GM21529 (cell line): ENCODE measurements at regions not wholly inside any gene's neighbourhood (a gene's known extent, or its start where the extent isn't known, plus 50 kb on each side); places are given as distances from the start of the nearest gene placed in this dataset.
A peak's percentile ranks its signal among the peaks of the same experiment; 100 is the strongest.
"Not testable (repeated sequence)": the region's sequence is repeated elsewhere in the genome, so short reads cannot be mapped to it uniquely, and the experiment has no call there.

Source experiments
- ATAC-seq: cut with Tn5 transposase; IDR thresholded peaks from one replicate; pipeline ENCODE4 v1.9.1; 2021; ENCODE audit not compliant: unreplicated experiment

DNA sequence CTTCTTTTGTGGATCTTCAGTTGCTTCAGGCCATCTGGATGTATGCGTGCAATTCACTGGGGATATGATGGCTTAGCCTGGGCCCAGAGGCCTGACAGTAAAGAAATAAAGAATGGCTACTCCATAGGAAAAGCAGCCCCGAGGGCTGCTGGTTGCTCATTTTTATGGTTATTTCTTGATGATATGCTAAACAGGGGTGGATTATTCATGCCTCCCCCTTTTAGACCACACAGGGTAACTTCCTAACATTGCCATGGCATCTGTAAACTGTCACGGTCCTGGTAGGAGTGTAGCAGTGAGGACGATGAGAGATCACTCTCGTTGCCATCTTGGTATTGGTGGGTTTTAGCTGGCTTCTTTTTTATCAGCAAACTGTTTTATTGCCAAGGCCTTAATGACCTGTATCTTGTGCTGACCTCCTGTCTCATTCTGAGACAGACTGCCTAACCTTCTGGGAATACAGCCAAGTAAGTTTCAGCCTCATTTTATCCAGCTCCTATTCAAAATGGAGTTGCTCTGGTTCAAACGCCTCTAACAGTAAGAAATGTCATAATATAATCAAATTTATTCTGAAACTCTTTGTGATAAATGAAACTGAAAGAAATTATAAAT is 60.5 kb downstream of the DSEL start:
- no peak for ATAC-seq

DNA sequence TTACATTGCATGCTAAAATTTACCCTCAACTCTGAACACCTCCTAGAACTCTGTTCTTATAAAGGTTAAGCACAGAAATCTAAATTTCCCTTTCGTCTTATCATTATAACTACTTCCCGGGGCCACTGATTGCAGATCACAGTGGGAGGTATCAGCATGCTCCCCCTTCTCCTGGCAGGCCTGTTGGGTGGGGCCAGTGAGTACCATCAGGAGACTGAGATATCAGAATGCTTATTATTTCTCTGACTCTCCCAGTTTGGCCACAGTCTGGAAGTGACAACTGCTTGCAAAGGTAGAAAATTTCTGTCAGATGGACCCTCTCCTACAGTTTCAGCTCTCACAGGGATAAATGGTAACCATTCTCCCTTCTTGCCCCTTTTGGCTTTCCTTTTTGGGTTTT is 62.6 kb downstream of the DSEL start:
- no peak for ATAC-seq

DNA sequence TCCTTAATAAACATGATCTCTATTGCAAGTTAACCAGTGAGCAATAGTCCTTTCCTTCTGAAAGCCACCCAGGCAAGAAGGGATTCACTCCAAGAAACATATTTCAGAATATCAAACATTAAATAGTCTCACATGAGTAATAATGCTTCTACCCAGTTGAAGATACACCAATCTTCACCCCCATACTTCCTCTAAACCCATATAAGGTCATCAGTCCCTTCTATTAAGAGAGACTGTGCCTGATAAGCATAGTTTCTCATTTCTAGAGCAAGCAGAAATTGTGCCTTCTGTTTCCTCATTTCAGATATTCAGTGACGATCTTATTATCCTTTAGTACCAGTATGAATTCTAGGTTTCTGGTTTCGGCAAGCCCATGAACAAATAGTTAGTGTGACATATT is 64.6 kb downstream of the DSEL start:
- ATAC-seq: no peak

DNA sequence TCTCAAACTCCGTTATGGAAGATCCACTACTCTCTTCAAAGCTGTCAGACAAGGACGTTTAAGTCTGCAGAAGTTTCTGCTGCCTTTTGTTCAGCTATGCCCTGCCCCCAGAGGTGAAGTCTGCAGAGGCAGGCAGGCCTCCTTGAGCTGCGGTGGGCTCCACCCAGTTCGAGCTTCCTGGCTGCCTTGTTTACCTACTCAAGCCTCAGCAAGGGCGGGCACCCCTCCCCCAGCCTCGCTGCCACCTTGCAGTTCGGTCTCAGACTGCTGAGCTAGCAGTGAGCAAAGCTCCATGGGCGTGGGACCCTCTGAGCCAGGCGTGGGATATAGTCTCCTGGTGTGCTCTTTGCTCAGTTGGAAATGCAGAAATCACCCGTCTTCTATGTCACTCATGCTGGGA is 65.4 kb downstream of the DSEL start:
- ATAC-seq: not testable (repeated sequence)

DNA sequence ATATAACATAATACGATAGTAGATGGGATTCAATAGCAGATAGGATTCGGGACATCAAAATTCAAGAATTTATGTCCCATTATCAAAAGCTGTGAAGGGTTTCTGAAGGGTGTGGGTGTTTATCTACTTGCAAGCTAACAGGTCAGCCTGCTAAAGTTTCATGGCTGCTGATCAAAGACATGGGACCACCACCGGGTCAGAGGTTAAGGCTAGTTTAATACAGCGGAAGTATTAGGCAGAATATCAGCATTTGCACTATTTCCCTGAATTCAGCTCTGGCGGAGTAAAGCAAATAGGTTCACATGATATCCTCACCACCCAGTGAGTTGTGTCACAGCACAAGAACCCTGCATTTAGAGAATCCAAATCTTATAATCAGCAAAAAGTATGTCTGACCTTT is 82.5 kb downstream of the DSEL start:
- ATAC-seq: no peak

DNA sequence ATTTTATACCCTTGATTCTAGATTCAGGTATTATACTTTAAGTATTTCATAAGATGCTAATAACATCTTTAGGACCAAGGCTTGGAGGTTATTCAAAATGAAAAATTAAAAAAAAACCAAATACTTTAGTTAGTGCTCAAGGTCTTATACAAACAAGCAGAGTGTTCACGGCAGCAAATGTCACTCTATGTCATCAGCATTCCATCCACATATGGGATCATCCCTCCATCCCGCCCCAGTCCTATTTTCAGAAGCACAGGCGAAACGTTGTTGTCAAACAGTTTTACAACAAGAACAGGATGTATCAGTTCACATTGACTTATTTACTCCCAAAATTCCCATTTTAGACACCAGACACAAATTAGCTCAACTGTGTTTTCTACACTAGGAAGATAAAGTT is 83.7 kb downstream of the DSEL start:
- no peak for ATAC-seq

DNA sequence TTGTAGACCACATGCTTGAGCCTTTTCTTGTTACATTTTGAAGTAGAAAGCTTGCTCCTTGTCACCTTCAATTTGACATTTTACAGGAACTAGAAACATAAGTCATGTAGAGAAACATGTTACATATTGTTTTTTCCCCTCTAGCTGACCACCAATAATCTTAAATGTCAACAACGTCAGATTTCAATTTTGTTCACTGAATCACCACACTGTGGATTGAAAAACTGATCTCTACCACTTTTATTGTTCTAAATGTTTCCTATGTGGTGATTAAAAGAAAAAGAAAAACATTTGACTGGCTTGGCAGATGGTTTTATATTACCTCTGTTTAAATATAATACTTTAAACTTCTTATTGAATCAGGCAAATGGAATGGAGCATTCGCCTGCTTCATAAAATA is 87.7 kb downstream of the DSEL start:
- no peak for ATAC-seq

DNA sequence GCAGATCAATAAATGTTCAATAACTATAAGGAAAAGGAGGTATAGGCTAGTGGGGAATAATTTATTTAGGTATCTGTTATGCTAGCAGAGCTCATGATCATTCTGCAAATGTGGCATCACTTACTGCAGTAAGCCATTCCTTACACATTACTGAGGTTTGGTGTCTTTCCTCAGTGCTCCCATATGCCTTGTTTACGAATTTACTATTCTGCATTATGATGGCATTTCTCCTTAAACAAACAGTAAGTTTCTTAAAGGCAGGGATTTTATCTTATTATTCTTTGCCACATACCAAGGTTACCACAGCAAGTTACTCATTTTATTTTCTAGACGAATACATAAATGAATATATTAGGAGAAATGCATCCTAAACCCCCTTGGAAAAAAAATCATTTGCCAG is 88.4 kb downstream of the DSEL start:
- no peak for ATAC-seq

DNA sequence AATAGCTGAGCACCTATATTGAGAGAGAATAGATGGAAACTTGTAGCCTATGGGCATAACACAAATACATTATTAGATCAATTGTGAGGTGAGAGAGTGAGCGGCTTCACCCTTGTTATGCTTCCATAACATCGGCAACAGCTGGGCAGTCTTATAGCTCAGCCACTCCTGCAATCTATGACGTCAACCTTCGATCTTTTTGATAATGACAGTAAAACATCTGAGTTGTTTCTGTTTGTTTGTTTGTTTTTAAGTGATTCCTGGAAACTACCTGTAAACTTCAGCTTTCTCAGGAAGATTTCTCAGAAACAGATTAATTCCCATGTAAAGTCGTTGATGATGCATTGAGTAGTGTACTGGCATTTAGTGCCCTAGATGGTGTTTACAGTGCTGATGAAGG is 90.0 kb downstream of the DSEL start:
- ATAC-seq: no peak

DNA sequence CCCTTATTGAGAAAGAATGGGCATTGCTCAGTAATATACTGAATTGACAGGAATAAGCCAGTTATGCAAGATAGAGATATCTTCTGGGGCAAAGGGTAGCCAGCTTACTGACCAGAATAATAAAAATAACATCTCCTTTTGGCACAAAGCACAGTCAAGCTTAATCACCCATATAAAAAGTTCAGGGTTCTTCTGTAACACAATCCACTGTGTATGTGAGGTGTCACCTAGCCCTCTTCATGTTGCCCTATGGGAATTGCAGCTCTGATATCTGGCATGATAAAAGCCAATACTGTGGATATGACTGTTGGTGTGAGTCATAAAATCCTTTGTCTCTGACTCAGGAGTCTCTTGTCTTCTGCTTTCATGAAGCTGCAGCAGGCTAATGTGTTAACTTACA is 90.8 kb downstream of the DSEL start:
- ATAC-seq: no peak

DNA sequence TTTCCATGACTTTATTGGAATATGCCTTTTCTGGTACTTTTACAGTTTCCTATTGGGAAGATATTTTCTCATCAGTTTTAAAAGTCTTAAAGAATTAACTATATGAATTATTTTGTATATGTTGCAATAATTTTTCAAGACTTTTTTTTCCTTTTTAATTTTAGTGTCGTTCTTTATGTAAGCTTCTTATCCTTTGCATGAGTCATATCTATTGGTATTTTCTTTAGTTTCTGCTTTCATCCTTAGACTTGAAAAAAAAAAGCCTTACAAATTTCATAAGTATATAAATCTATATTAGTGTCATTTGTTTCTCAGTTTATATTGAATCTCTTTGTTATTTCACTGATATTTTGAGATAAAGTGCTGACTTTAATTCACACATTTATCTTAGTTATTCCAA is 94.9 kb downstream of the DSEL start:
- no peak for ATAC-seq

DNA sequence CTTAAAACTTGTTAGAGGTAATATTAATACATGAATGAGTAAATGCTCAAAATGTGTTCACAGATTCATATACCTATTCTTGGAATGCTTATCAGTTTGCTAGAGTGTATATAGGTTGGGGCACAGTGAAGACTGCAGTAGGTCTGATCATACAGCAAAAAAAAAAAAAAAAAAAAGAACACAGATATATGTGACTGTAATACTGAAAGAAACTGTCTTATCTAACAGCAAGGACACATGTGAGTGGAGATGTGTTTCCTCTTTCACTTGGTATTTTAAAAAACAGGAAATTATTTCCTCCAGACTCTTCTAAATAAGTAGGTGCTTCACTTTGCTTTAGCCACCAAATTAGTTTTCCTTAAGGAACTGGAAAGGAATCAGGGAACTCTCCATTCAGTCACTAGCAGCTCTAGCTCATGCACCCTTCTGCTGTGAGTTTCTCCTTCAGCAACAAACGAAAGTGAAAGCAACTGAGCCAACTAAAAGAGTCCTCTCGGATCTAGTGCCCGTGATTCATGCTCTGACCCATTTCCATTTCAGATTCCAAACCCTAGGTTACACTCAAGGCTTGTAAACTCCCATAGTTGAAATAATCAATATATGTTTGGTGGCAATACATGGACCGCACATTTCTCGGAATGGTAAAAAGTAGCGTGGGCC is 98.5 kb downstream of the DSEL start:
- peak; percentile 90 for ATAC-seq

DNA sequence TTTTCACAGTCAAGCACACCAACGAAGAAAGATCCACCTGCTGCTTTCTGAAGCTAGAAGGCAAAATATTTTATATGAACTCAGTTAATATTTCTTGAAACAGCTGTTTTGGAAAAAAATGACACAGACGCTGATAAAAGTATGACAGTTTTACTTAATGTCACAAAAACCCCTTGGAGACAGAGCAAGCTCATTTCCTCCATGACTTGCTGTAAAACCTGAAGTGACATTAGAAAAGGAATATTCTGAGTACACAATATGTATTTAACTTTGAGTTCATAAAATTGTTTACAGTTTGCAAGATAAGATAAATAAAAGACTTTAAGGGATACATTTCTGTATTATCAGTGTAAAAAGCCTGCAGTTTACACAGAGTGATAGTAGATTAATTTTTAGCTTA is 105.4 kb downstream of the DSEL start:
- ATAC-seq: no peak

DNA sequence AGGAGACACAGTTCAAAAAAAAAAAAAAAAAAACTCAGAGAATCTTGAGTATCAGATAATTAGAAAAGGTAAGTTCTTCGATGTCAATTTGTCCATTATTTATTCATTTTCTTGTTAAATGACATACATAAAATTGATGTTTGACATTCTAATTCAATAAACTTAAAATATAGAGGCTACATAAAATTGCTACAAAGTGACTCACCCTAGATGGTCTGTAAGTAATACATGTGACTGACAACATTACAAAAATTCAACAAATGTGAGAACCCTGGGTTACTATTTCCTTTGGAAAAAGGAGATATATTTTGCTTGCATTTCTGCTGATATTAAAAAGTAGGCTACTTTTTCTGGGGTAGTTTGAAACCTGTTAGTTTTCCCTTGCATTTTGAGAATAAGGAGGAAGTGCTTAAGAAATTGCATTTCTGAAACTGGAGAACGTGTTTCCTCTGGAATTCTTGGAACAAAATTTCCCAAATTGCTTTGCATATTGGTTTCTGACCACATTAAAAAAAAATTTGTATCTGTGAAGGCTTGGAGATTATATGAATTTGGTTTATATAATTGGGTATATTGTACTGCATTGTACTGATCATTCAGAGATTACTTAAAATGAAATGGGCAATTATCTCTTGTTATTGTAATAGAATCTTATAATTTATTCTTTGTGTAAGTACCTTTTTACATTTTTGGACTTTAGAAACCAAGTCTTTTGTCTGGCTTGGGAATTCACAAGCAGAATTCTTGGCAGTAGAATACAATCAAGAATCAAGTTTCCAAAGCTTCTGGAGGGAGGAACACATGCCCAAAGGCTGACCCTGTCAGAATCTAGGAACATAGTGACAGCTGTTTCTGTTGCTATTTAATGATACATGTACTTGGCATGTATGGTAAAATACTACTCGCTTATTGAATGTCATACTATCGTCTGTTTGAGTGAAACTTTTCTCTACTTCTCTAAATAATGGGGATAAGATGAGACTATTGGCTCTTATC is 106.1 kb downstream of the DSEL start:
- no peak for ATAC-seq

DNA sequence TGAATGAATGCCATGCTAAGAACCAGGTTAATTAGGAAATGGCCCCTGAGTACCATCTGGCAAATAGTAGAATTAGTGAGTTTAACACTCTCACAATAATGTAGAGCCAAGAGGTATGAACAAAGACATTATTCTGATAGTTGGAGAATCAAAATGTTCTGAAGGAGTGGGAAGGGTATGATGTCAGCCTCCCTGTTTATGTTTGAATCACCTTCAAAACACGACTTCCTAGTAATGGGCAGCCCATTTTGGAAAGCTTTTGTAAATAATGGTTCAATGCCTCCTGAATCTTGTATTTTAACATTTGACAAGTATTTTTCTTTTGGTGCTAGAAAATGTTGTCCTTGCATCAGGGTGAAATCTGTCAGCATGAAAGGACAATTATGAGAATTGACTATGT is 108.3 kb downstream of the DSEL start:
- ATAC-seq: no peak

DNA sequence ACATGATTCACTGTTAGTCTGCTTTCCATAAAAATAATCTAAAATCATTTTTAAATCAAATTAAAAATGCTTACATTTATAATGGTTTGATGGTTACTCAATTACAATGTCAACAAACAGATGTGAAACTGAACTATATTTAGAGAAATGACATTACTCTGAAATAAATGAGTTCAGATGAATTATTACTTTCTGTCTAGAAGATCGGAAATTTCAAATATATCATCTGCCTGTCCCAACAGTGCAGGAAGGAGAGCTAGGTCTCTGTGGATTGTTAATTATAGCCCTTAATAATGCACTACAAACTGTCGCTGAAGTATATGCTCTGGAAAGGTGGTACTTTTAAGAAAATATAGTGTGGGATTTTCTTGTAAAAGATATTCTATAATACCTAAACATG is 109.8 kb downstream of the DSEL start:
- ATAC-seq: no peak

DNA sequence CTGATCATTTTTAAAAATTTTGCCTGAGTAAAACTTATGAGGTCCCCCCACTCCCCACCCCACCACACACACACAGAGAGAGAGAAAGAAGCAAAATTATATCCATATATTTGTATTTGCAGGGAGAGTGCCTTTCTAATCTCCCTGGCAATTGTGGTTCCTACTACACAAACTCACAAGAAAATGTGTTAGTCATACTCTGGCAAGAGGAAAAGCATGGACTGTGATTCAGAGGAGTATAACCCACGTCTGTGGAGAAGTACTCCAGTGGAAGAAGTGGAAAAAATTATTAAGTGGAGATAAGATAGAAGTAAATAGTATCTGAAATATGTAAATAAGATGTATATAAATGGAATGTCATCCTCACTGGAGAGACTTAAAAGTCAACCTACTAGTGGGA is 114.0 kb downstream of the DSEL start:
- no peak for ATAC-seq

DNA sequence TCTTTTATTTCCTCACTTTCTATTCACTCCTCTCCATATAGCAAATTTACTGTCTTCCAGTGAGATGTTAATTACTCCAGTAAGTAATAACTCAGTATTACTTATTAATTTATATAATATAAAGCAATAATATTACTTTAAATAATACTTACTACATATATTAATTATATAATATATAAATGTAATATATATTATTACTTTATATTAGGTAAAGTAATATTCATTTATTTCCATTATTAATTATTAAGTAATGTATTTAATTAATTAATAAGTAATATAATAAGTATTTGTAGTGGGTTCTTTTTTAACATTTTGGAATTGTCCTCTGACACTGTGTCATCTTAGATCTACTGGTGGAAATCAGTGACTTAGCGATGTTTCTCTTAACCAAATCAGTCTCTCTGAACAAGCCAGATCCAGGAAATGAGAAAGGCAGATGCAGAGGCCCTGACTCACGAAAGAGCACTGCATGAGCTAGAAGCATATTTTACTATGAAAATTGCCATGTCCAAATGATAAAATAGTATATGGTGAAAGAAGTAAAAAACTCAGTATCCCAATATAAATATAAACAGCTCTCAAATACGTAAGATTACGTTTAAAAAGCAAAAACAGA is 115.9 kb downstream of the DSEL start:
- no peak for ATAC-seq

DNA sequence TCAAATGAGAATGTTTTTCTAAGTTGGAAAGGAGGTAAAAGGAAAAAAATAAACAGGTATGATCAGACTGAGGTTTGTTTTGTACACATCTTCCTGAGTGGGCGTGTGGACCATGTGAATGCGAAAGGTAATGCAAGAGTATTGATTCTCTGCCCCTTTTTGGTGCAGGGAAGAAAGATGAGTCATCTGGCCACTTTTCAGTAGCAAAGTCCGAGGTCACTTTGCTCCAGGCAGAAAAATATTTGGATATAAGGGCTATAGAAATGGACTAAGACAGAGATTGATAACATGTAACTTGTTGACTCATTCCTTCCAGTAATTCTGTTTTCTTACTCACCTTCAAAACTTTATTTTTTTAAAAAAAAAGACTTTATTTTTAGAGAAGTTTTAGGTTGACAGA is 130.5 kb downstream of the DSEL start:
- no peak for ATAC-seq

DNA sequence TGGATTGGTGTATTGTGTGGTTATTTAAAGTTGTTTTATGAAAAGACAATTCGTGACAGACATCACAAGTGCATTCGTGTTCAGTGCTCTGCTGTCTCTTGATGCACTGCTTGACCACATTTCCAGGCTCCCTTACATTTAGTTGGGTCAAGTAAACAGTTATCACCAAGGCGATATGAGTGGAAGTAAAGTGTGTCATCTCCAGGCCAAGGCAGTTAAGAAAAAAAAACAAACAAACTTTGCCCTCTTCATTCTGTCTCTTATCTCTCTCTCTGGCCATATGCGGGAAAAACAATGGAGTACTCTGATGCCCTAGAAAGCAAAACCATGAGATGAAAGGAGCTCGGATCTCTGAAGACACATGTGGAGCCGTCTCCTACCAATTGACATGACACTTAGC is 131.1 kb downstream of the DSEL start:
- ATAC-seq: no peak

DNA sequence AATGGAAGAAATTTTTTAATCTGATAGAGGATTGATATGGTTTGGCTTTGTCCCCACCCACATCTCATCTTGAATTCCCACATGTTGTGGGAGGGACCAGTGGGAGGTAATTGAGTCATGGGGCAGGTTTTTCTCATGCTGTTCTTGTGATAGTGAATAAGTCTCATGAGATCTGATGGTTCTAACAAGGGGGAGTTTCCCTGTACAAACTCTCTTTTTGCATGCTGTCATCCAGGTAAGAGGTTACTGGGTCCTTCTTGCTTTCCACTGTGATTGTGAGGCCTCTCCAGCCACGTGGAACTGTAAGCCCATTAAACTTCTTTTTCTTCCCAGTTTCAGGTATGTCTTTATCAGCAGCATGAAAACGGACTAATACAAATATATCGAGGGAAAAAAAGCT is 132.5 kb downstream of the DSEL start:
- ATAC-seq: not testable (repeated sequence)
